Left hindlimb (tissue), 1 donor: ENCODE measurements at regions not wholly inside any gene's neighbourhood (a gene's known extent, or its start where the extent isn't known, plus 50 kb on each side); places are given as distances from the start of the nearest gene placed in this dataset.
"Not testable (repeated sequence)": the region's sequence is repeated elsewhere in the genome, so short reads cannot be mapped to it uniquely, and the experiment has no call there.

Experiments used
- DNase-seq: peaks from one replicate; pipeline ENCODE4 v3.0.0-alpha.2; 2018

DNA sequence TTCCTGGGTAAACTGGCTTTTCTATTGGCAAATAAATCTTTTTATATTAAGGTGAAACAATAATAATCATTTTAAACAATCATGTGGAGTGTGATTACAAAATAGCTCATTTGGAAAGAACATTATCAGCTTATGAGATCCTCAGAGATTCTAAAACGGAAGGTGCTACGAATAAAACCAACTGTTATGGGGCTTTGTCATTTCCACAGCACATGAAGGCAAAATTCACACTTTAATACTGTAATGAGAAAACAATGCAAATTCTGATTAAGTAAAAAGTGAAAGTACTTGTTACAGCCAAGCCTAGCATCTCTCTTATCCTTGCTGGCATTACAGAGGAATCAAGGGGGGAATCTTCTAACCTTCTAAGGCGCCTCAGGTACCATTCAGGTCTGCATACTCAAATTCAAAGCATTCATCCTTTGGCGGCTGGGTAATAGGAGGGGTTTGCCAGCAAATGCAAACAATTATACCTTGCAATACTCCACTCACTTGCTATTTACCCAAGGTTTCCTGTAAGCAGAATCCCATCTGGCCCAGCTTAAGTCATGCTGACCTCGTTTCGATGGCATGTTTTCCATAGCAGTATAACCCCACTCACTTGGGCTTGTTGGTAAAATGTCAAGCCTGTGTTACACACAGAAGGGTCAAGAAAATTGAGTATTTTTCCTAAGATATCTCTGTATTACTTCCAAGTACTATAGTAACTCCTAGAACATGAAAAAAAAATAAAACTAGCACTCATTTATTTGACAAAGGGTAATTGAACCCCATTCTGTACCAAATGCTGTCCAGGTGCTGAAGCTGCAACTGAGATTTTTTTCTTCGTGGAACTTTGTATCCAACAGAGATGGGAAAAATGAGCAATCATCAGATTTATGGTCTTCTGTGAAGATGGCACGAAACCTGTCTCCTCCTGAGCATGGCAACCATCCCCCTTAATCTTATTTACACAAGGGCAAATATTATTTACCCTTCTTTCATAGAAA lies 183.7 kb upstream of the LMCD1 start:
- DNase-seq, result no peak

DNA sequence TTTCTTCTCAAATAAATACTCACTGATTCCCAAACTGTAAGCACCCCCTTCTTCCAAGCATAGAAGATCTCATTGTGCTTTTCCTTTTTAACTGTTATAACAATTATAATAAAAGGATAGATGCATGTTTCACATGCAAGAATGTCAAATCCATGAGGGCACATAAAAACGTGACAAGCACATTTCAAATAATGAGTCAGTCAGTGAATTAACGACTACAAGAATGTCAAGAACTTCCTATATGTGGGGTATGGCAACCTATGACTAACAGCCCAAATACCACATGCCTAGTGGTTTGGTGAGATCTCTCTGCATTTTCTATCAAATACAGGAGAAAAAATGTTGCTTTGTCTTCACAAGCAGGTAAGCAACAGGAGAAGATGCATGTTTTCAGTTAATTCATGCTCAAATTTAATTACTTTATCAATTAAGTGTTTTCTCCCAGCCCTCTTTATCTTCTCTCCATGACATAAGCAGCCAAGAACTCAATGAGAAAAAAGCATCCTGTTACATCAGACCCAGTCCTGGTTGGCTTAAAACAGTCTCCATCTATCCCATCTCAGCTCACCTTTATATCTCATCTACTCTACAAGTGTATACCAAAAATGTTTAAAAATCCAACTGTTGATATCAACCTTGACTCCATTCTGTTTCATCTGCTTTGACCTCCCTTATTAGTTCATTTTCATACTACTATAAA lies 181.5 kb upstream of the LMCD1 start:
- DNase-seq, result no peak

DNA sequence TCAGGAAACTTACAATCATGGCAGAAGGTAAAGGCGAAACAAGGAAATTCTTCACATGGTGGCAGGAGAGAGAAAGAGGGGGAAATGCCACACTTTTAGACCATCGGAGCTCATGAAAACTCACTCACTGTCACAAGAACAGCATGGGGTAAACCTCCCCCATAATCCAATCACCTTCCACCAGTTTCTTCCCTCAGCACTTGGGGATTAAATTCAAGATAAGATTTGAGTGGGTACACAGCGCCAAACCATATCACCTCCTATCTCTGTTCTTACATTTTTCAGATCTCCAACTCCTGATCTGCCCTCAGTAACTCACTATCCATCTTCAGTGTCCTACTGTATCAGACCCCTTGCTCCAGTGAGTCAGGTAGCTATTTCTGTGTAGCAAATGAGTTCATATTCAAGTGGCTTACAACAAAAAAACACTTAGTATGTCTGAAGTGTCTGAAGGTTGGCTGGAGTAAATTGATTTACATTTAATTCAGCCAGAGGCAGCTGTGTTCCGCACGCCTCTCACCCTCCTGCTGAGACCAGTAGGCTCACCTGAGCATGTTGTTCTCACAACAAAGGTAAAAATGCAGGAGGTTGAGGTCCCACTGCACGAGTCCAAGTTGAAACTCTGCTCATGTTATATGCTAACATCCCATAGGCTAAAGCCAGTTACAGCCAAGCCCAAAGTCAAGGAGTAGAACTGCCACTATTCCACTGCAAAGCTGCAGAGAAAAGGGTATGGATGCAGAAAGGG lies 180.7 kb upstream of the LMCD1 start:
- no peak for DNase-seq

DNA sequence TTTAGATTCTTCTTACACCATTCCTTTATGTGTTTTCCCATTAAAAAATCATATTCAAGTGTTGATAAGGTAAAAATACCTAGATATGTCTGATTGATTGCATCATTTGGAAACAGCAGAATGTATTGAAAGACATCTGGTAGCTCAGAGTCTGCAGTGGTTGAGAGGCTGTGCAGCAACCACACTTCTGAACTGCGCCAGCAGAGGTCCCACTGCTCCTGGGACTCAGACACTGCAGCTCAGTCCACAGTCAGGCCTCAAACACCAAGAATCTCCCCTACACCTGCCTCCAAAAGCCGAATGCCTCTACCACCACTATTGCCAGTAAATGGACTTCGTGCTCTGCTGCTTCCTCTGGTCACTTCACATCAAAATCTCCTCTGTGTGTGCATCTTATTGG lies 176.9 kb upstream of the LMCD1 start:
- no peak for DNase-seq

DNA sequence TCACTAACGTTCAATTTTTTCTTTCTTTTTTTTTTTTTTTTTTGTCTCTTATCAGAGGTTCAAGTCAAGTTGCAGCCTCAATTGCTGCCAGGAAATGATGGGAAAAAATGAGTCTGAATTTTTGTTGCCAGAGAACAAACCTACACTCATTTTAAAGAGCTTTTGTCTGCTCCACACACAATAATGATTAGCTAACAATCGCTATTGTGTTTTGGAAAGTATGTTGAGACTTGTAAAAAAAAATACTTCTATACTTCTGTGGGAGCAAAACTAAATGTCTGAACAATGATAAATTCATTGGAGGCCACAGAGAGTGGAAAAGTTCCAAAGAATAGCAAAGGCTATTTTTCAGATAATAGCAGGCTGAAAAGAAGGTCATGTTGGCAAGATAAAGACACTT lies 176.3 kb upstream of the LMCD1 start:
- DNase-seq, result no peak

DNA sequence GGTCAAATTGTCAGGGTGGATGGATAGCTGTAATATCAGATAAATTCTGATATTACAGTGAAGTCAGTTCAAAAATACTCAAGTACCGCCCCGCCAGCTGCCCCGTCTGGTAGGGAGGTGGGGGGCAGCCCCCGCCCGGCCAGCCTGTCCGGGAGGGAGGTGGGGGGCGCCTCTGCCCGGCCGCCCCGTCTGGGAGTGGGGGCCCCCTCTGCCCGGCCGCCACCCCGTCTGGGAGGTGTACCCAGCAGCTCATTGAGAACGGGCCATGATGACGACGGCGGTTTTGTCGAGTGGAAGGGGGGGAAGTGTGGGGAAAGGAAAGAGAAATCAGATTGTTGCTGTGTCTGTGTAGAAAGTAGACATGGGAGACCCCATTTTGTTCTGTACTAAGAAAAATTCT lies 175.8 kb upstream of the LMCD1 start:
- DNase-seq, result not testable (repeated sequence)

DNA sequence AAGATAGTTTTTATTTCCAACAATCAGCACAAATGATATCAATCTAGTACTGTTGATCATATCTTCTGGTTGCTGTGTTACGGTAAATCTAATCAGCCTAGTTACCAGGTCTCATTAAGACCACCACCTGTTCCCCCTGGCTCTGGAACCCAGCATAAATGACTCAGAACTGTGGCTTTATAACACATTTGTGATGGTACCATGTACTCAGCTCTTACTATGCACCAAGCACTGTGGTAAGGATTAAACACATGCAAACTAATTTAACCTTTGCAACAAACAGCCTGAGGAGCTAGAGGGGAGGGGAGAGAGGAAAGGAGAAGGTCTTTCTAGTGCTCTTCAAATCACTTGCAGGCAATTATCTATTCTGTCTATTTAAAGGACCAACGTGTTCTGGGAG lies 173.9 kb upstream of the LMCD1 start:
- no peak for DNase-seq

DNA sequence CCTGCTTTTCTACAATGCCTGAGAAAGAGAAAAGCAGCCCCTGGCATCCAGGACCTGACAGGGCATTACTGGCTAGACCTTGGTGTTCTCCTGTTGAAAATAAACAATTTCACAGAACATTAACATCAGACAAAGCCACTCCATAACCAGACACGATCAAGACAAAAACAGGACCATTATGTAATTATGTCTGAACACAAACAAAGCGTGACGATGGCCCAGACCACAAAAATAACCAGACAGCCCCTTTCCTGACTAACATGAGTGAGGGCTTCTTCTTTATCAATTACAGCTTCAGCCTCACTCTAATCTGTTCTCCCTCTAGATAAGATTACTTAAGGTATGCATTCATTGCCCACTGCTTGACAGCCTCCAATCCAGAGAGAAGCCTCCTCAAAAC lies 172.7 kb upstream of the LMCD1 start:
- DNase-seq, result no peak

DNA sequence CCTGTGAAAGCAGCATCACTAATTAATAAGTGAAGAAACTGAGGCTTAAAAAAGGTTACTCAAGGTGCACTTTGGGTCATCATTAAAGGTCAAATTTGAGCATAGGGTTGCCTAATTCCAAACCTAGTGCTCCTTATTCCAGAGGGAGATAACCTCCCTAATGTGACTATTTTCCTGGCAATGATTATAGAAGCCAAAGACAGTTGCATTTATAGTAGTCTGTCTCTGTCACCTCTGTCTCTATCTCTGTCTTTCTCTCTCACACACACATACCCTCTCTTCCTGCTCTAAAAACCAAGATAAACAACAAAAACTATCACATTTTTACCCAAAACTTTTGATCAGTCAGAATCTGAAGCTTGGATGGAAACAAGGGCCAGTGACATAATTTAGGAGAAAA lies 172.0 kb upstream of the LMCD1 start:
- DNase-seq, result no peak

DNA sequence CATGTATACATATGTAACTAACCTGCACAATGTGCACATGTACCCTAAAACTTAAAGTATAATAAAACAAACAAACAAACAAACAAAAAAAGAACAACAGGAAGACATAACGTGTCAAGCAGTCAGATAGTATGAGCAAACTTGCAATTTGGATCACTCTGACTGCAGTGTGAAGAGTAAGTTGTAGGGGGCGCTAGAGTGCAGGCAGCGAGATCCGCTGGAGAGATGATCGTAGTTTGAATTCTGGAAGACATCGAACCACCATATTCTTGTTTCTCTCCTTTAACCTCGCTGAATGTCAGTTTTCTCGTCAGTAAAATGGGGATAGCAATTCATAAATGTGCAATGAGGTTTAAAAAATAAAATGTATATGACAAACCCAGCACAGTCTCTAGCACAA lies 165.2 kb upstream of the LMCD1 start:
- DNase-seq, result no peak

DNA sequence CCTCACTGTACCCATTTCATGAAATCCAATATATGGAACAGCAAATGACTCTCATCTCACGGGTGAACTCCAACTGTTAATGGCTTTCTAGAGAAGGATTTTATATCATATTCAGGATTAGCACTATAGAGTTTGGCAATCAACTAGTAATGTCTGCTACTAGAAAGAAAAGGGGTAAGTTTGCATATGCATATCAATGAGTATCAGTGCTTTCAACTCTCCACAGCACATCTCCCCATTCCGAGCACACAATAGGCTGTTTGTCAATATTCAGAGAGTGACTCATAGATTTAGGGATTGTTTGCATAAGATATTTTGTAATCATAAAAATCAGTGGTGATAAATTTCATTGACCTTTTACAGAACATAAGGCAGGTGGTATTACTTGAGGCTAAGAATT lies 163.2 kb upstream of the LMCD1 start:
- no peak for DNase-seq

DNA sequence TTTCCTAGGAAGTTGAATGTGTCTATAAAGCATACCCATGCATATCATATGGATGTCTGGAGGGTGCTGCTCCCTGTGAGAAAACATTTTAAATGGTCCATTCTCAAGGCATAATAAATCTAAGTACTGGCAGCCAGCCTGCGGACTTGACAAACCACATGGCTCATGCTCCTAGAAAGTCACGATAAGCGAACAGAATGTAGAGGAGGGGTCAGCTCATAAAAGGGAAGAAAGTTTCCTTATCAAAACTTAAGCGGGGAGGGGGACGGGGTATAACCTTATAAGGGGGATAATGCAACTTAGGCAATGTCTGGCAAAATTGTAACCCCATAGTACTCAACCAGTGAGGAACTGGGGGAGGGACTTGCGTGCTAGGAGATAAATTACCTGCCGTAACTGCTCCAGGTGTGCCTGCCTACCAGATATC lies 159.8 kb upstream of the LMCD1 start:
- no peak for DNase-seq

DNA sequence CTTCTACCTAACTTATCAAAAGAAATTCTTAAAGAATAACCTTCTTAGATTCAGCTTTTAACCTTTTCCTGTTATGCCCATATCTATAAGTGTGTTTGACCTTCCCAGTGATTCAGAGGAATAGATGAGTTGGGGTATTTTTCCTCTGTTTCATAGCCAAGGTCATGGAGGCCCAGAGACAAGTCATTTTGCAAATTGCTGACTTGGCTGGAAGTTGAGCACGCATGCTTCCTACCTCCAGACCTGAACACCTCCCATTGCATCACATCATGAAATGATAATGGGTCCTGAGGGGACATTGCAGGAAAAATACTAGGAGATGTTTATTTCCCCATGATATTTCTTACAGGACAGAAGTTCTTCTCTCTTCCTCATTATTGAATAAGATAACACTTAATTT lies 158.6 kb upstream of the LMCD1 start:
- no peak for DNase-seq

DNA sequence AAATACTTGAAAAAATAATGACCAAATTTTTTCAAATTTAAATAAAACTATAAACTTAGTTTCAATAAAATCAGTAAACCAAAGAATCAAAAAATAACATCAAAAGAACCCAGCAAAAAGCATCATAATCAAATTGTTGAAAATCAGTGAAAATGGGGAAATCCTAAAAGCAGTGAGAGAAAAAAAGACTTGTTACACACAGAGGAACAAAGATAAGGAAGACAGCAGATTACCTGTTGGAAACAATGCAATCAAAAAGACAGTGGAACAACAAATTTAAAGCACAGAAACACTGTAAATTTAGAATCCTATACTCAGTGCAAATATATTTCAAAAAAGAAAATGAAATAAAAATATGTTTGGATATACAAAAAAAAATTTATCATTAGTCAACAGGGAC lies 156.2 kb upstream of the LMCD1 start:
- no peak for DNase-seq

DNA sequence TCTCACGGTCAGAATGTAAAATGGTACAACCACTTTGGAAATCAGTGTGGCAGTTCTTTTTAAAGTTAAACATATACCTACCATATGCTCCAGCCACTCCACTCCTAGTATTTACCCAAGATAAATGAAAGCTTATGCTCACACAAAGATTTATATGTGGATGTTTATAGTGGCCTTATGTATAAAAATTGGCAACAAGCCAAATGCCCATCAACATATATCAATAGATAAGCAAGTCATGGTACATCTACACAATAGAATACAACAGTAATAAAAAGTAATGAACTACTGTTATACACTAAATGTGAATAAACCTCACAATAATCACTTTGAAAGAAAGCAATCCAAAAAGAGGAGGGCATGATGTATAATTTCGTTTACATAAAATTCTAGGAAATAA lies 153.5 kb upstream of the LMCD1 start:
- no peak for DNase-seq

DNA sequence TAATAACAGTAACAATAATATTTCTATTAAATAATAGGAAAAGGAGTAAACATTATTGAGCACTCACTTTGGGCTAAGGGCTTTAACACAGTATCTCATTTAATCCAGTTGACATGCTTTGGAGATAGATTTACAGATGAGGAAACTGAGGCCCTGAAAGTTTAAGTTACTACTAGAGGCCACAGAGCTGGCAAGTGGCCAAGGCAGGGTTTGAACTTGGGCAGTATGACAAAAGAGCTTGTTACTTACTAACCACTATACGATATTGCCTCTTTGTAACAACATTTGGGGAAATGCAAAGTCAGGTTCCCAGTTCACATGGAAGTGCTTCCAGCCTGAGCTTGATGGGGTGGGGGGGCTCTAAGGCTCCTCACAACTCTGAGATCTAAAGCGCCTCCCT lies 149.1 kb upstream of the LMCD1 start:
- DNase-seq, result no peak

DNA sequence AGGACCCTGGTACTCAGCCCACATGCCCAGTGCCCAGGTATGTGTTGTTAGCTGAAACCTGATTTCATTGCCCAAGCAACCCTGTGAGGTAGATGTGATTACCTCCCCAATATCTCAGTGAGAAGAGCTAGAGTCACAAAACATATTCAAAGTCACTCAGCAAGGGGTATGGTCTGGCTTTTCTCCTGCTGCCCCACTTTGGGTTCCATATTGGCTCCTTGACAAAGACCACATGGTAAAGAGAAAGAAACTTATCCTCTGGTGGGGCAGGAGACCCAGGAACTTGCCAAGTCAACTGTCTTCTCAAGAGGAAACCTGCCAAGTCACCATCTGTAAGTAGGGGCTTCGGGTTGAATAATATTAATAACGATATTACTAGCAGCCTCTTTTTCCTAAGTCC lies 148.3 kb upstream of the LMCD1 start:
- no peak for DNase-seq

DNA sequence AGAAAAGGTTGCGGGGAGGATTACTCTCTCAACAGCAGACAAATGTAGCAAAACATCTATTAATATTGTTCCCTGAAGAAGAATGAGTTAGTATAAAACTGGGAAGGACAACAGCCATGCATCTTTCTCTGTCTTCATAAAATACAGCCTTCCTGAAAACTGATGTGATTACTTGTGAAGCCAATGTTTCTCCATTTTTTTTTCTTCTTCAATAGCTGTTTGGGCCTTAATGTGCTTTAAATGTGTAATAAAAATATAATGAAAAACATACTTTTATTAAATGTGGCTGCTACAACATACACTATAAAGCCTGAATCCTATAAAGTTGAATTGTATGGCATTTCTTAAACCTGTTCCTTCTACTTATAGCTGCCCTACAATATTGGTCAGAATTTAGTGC lies 146.3 kb upstream of the LMCD1 start:
- no peak for DNase-seq

DNA sequence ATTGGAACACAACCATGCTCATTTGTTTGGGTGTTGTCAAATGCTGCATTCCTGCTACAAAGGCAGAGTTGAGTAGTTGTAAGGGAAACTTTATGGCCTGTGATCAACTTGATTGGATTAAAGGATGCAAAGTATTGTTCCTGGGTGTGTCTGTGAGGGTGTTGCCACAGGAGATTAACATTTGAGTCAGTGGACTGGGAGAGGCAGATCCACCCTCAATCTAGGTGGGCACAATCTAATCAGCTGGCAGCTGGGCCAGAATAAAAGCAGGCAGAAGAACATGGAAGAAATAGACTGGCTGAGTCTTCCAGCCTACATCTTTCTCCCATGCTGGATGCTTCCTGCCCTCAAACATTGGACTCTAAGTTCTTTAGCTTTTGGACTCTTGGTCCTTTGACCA lies 145.6 kb upstream of the LMCD1 start:
- not testable (repeated sequence) for DNase-seq

DNA sequence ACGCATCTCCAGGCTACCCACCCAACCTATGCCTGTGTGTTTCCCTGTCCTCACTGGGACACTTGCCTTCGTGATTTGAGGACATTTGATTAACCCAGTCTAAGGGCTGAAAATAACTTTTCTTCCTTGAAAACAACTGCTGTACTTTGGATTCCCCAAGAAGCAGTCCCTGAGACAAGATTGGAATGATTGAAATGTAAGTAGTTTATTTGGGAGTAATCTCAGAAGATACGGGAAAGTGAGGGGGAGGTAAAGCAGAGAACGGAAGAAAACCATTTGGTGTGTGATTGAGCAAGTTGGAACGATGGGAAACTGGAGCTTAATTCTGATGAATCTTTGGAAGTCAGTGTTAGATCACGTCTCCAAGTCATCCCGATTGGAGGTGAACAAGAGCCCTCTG lies 143.8 kb upstream of the LMCD1 start:
- no peak for DNase-seq

DNA sequence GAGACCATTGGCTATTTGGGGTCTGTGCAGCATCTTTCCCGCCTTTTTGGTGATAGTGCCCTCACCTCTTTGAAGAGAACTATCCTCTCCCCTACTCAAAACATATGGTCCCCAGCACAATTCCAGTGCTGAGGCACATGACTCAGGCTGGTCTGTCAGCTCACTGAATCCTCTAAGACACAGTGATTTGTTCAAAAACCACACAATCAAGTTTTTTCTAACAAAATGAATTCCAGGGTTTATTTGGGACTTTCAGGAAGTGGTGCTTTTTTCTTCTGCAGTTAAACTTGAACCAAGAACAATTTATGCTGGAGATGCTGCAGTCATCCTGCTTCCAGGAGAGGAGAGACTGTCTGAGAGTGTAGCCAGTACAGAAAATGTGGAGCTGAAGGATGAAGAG lies 142.5 kb upstream of the LMCD1 start:
- no peak for DNase-seq

DNA sequence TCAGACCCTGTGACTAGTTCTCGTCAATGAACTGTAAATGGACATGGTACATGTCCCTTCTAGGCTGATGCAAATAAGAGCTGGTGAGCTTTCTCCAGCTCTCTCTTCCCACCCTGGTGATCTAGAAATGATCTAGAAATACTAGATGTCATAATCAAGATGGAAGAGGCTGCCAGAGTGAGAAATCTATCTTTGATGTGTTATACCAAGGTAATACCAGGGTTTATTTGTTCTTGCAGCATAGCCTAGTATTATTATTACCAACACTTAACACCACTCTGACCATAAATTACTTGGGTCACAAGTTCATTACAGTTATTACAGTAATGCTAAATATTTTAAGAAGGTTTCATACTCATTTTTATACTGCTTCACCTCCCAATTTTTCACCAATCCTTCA lies 138.4 kb upstream of the LMCD1 start:
- no peak for DNase-seq

DNA sequence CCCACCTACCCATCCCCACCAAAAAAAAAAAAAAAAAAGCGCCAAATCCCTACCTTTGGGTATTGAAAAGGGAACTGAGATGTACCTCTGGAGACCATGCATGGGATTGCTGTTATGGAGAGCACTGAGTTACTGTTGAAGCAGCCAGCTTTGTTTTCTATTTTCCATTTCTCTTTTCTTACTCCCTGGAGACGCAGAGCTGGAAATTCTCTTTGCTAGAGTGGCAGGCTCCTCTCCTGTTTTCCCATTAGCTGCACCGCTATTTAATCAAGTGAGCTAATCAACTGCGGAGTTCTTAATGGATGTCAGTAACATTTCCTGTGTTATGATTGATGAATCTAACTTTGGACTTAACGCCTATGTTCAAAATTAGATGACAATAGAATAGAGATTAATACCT lies 136.1 kb upstream of the LMCD1 start:
- no peak for DNase-seq
